HepG2 (cell line): ENCODE measurements at regions not wholly inside any gene's neighbourhood (a gene's known extent, or its start where the extent isn't known, plus 50 kb on each side); places are given as distances from the start of the nearest gene placed in this dataset.

Experiments
- ATAC-seq: fragments of 200-7000 bp; cut with Tn5 transposase; 3 replicates; pipeline ENCODE4 v1.9.1; 2020; ENCODE audit warnings: mild to moderate bottlenecking, moderate library complexity
- BruUV-seq: library from RNA; stranded (reverse); fragments of 400-500 nt; replicated peaks from 2 replicates; lab custom pipeline; 2021; lab: Mats Ljungman, UMichigan
- CTCF ChIA-PET: fragments of 300-600 bp; formaldehyde crosslinking; extraction: SDS; loops from one replicate; lab custom pipeline; 2021; ENCODE audit warnings: low total read pairs, inconsistent platforms, low intra/inter-chr PET ratio; lab: Yijun Ruan, JAX
- POLR2A ChIA-PET: fragments of 350-600 bp; sonication (Branson Sonifier 250); formaldehyde crosslinking; loops from one replicate; lab custom pipeline; 2020; ENCODE audit warnings: antibody characterized with exemption, inconsistent platforms; lab: Yijun Ruan, JAX
- DNase-seq: peaks from one replicate; pipeline ENCODE4 v3.0.0-alpha.2; 2015; ENCODE audit warnings: low spot score
- FAIRE-seq: peaks from 3 replicates; lab custom pipeline; 2011; peaks lifted over from hg19 to GRCh38; lab: Jason Lieb, UNC
- H2AFZ ChIP-seq: one replicate; pipeline ENCODE4 v1.6.1; 2011; ENCODE audit warnings: low read length, inconsistent platforms
- H3K27ac ChIP-seq: fragments of 300-600 bp; 3 replicates; pipeline ENCODE4 v1.8.0; 2011; ENCODE audit warnings: mixed run types, mild to moderate bottlenecking, mixed read lengths, low read length, inconsistent platforms; ENCODE audit not compliant: insufficient read depth; ENCODE audit errors: extremely low read length
- H3K27me3 ChIP-seq, 2 experiments: fragments of 200-600 bp in 1 of 2; 2 replicates in 1 of 2; 3 replicates in 1 of 2; pipeline versions ENCODE4 v1.6.0 to v1.8.0; 2011; ENCODE audit warnings: low read length in 2 of 2, mild to moderate bottlenecking in 2 of 2, moderate library complexity in 2 of 2, inconsistent platforms in 1 of 2; ENCODE audit not compliant: insufficient read depth in 2 of 2, control insufficient read depth in 1 of 2
- H3K36me3 ChIP-seq, 2 experiments: fragments of 200-600 bp in 1 of 2; replicated peaks in 1 of 2; 2 replicates in 1 of 2; 3 replicates in 1 of 2; pipeline versions ENCODE4 v1.5.1 to v1.8.0; 2011; ENCODE audit warnings: low read length in 2 of 2, inconsistent platforms in 1 of 2; ENCODE audit not compliant: insufficient read depth in 2 of 2, control insufficient read depth in 1 of 2
- H3K4me1 ChIP-seq: 2 replicates; pipeline ENCODE4 v1.5.1; 2012; ENCODE audit warnings: low read length, inconsistent platforms; ENCODE audit not compliant: insufficient read depth
- H3K4me2 ChIP-seq: 2 replicates; pipeline ENCODE4 v1.6.0; 2011; ENCODE audit warnings: low read depth, low read length, inconsistent platforms
- H3K4me3 ChIP-seq, 3 experiments: fragments of 200-600 bp in 1 of 3; sonication (generic), shearing (Covaris generic) in 1 of 3; replicated peaks in 1 of 3; 2 replicates each; pipeline ENCODE4 v1.5.1; 2011 to 2016; ENCODE audit warnings: low read length in 3 of 3, inconsistent platforms in 2 of 3, low read depth in 2 of 3, mild to moderate bottlenecking in 2 of 3, control low read depth in 1 of 3, mixed read lengths in 1 of 3; ENCODE audit not compliant: insufficient read depth in 1 of 3
- H3K79me2 ChIP-seq: one replicate; pipeline ENCODE4 v1.6.1; 2011; ENCODE audit warnings: low read length, inconsistent platforms; ENCODE audit not compliant: insufficient read depth
- H3K9ac ChIP-seq: 2 replicates; pipeline ENCODE4 v1.6.0; 2011; ENCODE audit warnings: mild to moderate bottlenecking, low read depth, low read length, inconsistent platforms; ENCODE audit not compliant: insufficient read depth
- H3K9me3 ChIP-seq: 2 replicates; pipeline ENCODE4 v1.5.1; 2012; ENCODE audit warnings: mild to moderate bottlenecking, low read length
- H4K20me1 ChIP-seq: 2 replicates; pipeline ENCODE4 v1.6.0; 2011; ENCODE audit warnings: inconsistent platforms, mild to moderate bottlenecking, low read length, moderate library complexity; ENCODE audit not compliant: insufficient read depth
- BORCS8-MEF2B ChIP-seq: sonication (generic); formaldehyde crosslinking; IDR thresholded peaks from 2 replicates; pipeline ENCODE4 v1.8.0; 2022; ENCODE audit warnings: mild to moderate bottlenecking, missing genetic modification reagents
- CHD2 ChIP-seq: IDR thresholded peaks from 2 replicates; pipeline ENCODE4 v1.6.1; 2011; ENCODE audit warnings: low read depth, low read length, improper control_type of control experiment
- ZKSCAN1 ChIP-seq: fragments of 150-350 bp; IDR thresholded peaks from 2 replicates; pipeline ENCODE4 v1.6.1; 2014; ENCODE audit warnings: low read length
- ZNF230 ChIP-seq: sonication (generic); formaldehyde crosslinking; IDR thresholded peaks from 2 replicates; pipeline ENCODE4 v1.4.0; 2020; ENCODE audit warnings: mild to moderate bottlenecking, missing genetic modification reagents
- ZNF589 ChIP-seq: sonication (generic); formaldehyde crosslinking; conservative IDR thresholded peaks from 2 replicates; pipeline ENCODE4 v1.8.0; 2022; ENCODE audit warnings: mild to moderate bottlenecking, moderate library complexity, missing genetic modification reagents
- ZNF737 ChIP-seq: sonication (generic); formaldehyde crosslinking; IDR thresholded peaks from 2 replicates; pipeline ENCODE4 v1.5.0; 2020; ENCODE audit warnings: missing genetic modification reagents, mild to moderate bottlenecking, borderline replicate concordance
- WGBS: methylation state at CpG from one replicate; pipeline ENCODE4 v1.1.6; 2017; ENCODE audit warnings: low lambda C conversion rate; 5-methylcytosine and 5-hydroxymethylcytosine counted together
- in situ Hi-C: cut with HindIII; loops from 2 replicates; pipeline ENCODE4 v1.10.0; 2017; ENCODE audit warnings: low pct_unique_long_range_greater_than_20kb; ENCODE audit not compliant: extremely low pct_ligation_motif_present
- intact Hi-C: fragments of 100-400 bp; cut with micrococcal nuclease; formaldehyde crosslinking; loops from one replicate; pipeline ENCODE4 v1.10.0; 2022; ENCODE audit not compliant: unreplicated experiment

DNA sequence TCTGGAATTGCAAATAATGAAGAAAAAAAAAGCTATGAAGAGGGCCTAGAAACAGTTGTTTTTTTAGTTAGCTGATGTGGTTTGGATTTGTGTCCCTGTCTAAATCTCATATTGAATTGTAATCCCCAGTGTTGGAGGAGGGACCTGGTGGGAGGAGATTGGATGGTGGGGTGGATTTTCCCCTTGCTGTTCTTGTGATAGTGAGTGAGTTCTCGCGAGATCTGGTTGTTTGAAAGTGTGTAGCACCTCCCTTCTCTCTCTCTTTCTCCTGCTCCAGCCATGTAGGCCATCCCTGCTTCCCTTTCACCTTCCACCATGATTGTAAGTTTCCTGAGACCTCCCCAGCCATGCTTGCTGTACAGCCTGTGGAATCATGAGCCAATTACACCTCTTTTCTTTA lies 126.1 kb downstream of the ASCL4 start:
- H3K27me3 ChIP-seq, result peaks cover 0 to 5% of the 10 kb centered on the region in 2 experiments; a peak in 1 of 5 replicates
- TF ChIP-seq CHD2 (0 out of 2 replicates have a peak, but pooled peaks have one; percentile 21), BORCS8-MEF2B (CRISPR knock-in tag) (no peak)
- intact Hi-C loops, result no loop called here
- no TSS peak for BruUV-seq
- no peaks in the 10 kb centered on the region for H4K20me1 ChIP-seq
- H3K9me3 ChIP-seq, result no peaks in the 10 kb centered on the region
- WGBS, result 0% methylated on average over 2 of the region's 2 CpGs
- DNase-seq, result no peak
- H3K27ac ChIP-seq, result no peak overlapping the region
- FAIRE-seq, result no peak
- H3K36me3 ChIP-seq, result no peaks in the 10 kb centered on the region
- H3K4me1 ChIP-seq, result no peaks in the 10 kb centered on the region
- in situ Hi-C loops, result no loop called here
- ChIA-PET CTCF (no interaction called here), POLR2A (no interaction called here)
- H3K79me2 ChIP-seq, result no peaks in the 10 kb centered on the region
- no peak overlapping the region for H2AFZ ChIP-seq
- no peak overlapping the region for H3K9ac ChIP-seq
- ATAC-seq, result no peak
- H3K4me3 ChIP-seq, result no peak overlapping the region
- H3K4me2 ChIP-seq, result no peak overlapping the region

DNA sequence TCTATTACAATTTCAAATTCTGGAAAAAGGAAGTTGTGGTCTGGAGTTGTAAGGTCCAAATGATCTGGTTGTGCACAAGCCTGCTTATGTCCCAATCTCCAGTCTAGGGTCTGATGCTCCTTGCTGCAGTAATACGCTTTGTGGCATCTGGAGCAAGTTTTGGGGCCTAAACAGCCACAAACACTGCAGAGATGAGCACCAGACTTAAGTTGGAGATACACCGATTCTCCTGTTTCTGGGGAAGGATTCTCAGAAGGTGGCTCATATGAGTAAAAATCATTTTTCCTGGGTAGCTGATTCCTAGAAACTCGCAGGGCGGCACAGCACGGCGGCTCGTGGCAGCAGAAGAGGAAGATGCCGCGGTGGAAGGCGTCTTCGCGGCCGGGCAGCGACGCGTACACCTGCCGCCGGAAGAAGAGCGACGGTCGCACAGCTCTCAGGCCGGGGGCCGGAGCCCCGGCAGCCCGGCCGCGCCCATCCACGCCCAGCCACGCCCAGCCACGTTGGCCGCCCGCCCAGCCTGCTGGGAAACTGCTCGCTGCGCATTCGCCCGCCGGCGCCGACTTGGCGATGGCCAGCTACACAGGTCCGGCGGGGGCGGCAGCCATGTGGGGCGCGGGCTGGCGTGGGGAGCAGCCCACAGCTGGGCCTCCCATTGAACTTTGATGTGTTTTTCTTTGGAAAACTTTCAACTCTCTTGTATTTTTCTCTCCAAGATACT lies 129.0 kb downstream of the ASCL4 start:
- ATAC-seq (no peak), FAIRE-seq (no peak), DNase-seq (no peak)
- Histone ChIP-seq H3K9ac (no peak overlapping the region), H3K27me3 (peaks cover 0 to 5% of the 10 kb centered on the region in 2 experiments; a peak in 1 of 5 replicates), H3K36me3 (no peaks in the 10 kb centered on the region), H3K27ac (no peak overlapping the region), H3K9me3 (no peaks in the 10 kb centered on the region), H3K4me2 (no peak overlapping the region), H4K20me1 (no peaks in the 10 kb centered on the region), H2AFZ (no peak overlapping the region), H3K79me2 (no peaks in the 10 kb centered on the region), H3K4me1 (no peaks in the 10 kb centered on the region), H3K4me3 (no peak overlapping the region)
- CTCF ChIA-PET, result no interaction called here
- no TSS peak for BruUV-seq
- intact Hi-C loops (no loop called here), in situ Hi-C loops (no loop called here)
- POLR2A ChIA-PET, result no interaction called here
- WGBS, result 72% methylated on average over 32 of the region's 46 CpGs
- TF ChIP-seq ZKSCAN1, result no peak
- no peak for TF ChIP-seq ZNF589 (CRISPR knock-in tag)
- no peak for TF ChIP-seq ZNF230 (CRISPR knock-in tag)
- TF ChIP-seq ZNF737 (CRISPR knock-in tag), result no peak
